K562 (cell line): ENCODE measurements at regions not wholly inside any gene's neighbourhood (a gene's known extent, or its start where the extent isn't known, plus 50 kb on each side); places are given as distances from the start of the nearest gene placed in this dataset.

Source experiments
- NFXL1 ChIP-seq: fragments of 450-650 bp; formaldehyde crosslinking; IDR thresholded peaks from 2 replicates; pipeline ENCODE4 v1.4.0; 2021; ENCODE audit warnings: mild to moderate bottlenecking
- TF ChIP-seq, protein P1 (sequence below): sonication (generic); formaldehyde crosslinking; IDR thresholded peaks from 2 replicates; pipeline ENCODE4 v1.8.1; 2022; ENCODE audit warnings: missing genetic modification reagents
- TF ChIP-seq, protein P2 (sequence below): fragments of 250-450 bp; sonication (Bioruptor Pico); IDR thresholded peaks from 2 replicates; pipeline ENCODE4 v1.4.0; 2020; ENCODE audit warnings: mild to moderate bottlenecking, moderate library complexity

DNA sequence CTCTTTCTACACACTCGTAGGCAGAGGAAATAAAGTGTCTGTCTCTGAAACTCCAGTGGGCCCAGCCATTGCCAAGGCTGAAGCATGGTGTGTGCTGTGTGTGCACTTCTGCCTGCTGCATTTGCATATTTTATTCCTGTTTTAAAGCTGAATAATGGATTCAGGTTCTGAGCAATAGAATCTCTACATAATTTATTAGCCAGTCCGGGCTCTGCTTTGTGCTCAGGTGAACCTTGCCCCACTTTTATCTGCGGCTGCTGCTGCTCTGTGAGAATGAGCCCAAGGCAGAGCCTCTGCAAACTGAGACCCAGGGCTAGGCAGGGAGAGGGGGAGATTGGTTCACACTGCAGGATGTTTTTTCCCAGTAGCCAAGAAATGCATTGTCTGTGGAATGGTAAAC lies 64.6 kb upstream of the SH3BP4 start:
- TF ChIP-seq NFXL1 (CRISPR knock-in tag) = no peak
- TF ChIP-seq, protein P1, sequence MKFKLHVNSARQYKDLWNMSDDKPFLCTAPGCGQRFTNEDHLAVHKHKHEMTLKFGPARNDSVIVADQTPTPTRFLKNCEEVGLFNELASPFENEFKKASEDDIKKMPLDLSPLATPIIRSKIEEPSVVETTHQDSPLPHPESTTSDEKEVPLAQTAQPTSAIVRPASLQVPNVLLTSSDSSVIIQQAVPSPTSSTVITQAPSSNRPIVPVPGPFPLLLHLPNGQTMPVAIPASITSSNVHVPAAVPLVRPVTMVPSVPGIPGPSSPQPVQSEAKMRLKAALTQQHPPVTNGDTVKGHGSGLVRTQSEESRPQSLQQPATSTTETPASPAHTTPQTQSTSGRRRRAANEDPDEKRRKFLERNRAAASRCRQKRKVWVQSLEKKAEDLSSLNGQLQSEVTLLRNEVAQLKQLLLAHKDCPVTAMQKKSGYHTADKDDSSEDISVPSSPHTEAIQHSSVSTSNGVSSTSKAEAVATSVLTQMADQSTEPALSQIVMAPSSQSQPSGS (CRISPR knock-in tag) = no peak
- TF ChIP-seq, protein P2, sequence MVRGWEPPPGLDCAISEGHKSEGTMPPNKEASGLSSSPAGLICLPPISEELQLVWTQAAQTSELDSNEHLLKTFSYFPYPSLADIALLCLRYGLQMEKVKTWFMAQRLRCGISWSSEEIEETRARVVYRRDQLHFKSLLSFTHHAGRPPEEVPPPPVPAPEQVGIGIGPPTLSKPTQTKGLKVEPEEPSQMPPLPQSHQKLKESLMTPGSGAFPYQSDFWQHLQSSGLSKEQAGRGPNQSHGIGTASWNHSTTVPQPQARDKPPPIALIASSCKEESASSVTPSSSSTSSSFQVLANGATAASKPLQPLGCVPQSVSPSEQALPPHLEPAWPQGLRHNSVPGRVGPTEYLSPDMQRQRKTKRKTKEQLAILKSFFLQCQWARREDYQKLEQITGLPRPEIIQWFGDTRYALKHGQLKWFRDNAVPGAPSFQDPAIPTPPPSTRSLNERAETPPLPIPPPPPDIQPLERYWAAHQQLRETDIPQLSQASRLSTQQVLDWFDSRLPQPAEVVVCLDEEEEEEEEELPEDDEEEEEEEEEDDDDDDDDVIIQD (CRISPR knock-in tag) = no peak
